Activated CD4-positive, alpha-beta T cell treated with anti-CD3 and anti-CD28 coated beads, Interleukin-2, amount 50 U/mL, for 48 hours (primary cell): ENCODE measurements at regions not wholly inside any gene's neighbourhood (a gene's known extent, or its start where the extent isn't known, plus 50 kb on each side); places are given as distances from the start of the nearest gene placed in this dataset.
"Not testable (repeated sequence)": the region's sequence is repeated elsewhere in the genome, so short reads cannot be mapped to it uniquely, and the experiment has no call there.

Experiments used
- DNase-seq, 2 experiments: peaks; one replicate each; pipeline ENCODE4 v3.0.0-alpha.2; 2020

DNA sequence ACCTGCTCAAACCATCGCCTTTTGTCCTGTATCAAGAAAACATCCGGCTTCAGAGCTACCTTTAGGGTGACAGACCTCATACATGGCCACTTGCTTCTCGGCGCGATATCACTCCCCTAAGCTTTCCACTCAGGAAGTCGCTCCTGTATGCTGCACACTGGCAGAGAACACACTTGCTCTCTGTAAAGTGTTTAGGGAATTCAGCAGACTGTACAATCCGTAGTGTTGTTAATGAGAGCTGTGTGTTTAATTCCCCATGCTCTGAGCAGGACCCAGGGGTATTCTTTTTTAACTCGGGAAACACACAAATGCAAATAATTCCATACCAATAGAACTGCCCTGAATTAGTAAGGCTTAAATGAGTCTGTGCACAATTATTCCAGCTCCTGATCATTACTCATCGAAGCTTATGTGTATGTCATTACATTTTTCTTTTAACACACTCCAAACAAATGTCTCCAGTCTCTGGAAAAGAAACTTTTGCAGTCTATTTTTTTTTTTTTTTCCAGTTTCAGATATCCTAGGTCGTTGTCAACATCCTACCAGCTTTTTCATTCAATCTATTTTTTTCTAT is 338.7 kb upstream of the ARID1B start:
- no peak for DNase-seq

DNA sequence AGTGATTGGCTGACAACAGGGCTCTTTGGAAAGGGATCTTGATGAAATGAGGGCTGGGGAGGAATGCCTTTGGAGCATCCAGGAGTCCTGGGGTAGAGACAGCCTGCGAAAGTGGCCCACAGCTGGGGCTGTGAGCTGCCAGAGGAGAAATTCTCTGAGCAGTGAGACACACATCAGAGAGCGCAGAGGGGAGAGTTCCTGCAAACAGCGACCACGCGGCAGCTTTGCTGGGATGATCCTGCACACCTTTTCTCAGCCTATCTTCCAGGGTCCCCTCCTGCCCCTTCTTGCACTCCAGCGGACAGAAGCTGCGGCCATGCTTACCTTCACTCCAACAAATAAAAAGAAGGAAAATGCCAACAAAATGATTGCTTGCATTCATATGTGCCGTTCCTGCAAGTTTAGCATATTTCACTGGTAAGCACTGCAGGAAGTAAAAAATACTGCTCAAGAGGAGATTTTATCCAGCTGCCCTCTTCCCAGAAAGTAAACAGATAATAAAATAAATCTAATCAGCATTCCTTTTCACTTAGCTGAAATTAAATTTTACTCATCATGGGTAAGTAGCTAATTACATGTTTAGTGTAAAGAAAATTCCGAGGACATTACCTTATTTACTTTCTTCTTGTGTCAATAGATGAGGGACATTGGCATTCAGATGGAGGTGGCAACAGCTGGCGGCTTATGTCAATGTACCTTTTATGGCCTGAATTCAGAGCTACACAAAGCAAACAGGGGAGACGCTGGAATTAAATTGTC is 339.9 kb upstream of the ARID1B start:
- DNase-seq: no peak

DNA sequence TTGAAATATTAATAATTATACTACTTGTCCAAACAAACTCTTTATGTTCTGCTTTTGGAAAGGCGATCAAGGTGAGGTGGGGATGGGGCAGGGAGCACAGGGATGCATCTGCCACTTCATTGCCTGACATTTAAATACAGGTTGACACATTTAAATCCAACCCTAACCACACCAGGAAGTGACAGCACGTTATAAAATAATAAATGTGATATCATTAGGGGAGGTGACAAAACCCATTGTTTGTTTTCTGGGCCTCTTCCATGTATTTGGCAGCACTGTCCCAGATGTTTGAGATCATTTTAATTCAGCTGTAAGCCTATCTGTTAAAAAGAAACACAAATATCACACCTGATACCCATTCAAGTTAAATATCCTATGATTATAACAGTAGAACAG is 342.4 kb upstream of the ARID1B start:
- no peak for DNase-seq

DNA sequence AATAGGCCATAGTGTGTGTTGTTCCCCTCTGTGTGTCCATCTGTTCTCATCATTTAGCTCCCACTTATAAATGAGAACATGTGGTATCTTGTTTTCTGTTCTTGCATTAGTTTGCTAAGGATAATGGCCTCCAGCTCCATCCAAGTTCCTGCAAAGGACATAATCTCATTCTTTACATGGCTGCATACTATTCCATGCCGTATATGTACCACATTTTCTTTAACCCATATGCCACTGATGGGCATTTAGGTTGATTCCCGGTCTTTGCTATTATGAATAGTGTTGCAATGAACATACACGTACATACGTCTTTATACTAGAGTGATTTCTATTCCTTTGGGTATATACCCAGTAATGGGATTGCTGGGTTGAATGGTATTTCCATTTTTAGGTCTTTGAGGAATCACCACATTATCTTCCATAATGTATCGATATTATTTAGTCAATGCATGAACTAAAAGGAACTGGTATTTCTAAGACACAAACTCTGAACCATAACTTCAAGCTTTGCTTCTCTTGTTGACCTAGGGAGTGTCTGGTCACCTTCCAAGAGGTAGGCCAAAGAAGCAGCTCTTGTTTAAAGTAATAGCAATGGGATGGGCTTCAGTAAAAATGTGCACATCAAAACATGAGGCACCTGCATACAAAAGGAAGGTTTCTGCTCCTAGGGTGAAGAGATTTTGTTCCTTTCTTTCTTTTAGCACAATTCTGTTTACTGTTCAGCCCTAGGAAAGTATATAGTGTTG is 343.0 kb upstream of the ARID1B start:
- no peak for DNase-seq

DNA sequence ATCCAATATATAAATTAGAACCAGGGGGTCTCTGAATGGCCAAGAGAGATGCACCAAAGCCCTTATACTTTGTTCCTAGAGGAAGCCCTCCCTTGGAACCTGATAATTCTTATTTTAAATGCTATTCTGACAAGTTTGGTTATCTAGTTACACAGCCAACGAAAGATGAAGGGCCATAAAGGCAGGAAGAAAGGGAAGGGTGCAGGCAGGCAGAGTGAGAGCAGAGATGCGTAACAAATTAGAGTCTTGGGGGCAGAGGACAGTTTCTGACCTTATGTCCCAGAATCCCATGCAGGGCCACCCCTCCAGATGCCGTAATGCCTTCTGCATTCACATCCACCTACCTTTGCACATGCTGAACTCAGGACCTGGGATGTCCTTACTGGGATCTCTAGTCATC is 344.6 kb upstream of the ARID1B start:
- DNase-seq: no peak

DNA sequence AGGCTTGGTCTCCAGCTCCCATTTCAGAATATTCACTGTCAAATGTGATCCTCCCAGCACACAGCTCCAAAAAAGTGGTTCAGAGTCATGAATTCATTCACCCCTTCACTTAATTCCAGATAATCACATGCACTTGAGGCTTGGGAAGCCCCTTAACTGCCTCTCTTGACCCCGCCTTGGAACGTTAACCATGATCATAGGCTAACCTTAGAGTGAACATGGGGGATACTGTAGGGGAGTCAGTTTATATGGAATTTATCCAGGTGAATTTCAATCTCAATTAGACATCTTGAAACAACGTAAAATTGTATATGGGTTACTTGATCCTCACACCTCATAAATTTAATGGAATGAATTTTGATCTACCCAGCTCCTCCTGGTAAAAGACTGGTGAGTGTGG is 346.8 kb upstream of the ARID1B start:
- DNase-seq: no peak

DNA sequence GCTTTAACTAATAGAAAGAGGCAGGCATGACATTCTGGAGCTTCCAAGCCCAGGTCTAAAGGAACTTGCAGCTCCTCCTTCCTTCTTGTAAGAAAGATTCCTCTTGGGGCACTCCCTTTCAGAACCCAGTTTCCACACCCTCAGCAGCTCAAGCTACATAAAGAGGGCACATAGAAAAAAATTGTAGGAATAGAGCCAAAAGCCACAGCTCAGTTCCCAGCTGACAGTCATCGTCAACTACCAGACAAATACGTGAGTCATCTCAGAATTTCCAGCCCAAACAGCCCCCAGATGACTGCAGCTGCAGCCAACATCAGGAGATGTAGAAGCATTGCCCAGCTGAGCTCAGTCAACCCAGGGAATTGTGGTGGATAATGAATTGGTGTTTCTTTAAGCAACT is 349.8 kb upstream of the ARID1B start:
- DNase-seq: no peak

DNA sequence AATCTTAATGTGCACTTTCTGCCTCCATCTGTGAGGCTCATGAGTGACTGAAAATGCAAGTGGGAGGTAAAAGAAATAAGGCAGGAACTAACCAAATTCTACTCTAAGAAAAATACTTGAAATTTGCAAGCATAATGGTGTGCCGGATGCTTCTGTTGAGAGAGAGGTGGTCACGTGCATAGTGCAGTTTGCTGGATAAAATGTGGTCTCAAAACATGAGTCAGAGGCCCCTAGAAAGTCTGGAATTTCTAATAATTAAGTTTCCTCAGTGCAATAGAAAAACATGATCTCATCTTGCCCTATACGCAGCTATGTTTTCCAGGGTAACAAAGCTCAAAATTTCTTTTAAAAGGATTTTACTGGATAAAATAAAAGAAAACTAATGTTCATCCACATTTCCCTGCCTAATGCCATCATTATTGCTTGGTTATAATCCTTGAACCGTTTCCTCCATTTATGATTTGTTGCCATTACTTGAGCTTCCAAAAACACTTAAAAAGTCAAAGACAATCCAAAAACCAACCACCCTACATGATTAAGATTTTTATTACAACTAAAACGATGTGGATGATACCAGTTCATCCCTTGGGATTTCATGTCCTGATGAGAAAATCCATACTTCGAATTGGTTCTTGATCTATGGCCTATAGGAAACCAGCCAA is 351.7 kb upstream of the ARID1B start:
- no peak for DNase-seq

DNA sequence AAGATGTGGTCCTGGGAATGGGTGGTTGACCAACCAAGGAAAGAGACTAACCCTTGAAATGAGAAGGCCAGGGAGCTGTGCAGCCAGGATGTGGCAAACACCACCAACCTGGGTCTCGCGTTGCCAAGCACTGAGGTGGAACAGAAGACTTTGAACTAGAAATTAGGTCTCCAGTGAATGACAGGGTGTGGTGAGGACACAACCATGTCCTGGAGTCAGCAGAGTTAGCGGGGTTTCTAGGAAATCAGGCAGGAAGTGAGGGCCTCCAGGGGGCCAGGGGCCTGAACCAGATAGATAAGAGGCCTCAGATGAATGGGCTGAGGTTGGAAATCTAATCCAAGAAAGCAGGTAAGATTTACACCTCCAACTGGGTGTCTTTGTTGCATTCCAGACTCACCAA is 353.3 kb upstream of the ARID1B start:
- DNase-seq: peak; percentile 7 to 21

DNA sequence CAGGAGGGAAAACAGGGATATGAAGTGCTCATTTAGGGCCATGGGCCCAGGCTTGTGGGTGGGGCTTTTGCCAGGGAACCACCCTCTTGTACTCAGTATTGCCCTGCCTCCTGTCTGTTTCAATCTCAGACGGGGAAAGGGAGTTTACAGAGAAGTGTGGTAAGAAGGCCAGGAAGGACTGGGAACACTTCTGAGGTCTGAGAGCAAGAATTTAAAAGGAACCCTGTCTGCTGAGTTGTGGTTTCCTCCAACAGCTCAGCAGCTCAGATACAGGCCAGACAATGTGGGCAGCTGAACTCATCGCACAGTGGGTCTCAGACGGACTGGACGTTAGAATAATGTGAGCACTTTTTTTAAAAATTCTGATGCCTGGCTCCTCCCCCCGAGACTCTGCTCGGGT is 354.1 kb upstream of the ARID1B start:
- DNase-seq: no peak

DNA sequence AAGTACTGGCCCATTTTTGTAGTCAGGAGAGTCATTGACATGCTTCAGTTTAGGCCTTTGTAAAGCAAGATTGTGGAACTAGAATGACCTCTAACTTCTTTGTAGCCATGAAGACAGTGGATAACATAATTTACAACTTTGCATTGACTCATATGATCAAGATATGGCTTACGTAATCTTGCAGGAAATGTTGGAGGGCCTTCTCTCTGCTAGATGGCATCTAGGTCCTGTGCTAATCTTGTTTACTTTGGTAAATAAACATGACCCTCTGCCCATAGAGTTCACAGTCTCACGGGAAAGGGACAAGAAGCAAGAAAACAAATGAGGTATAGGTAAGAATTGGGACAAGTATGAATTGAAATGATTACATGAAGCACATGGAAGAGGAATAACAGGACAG is 355.2 kb upstream of the ARID1B start:
- no peak for DNase-seq

DNA sequence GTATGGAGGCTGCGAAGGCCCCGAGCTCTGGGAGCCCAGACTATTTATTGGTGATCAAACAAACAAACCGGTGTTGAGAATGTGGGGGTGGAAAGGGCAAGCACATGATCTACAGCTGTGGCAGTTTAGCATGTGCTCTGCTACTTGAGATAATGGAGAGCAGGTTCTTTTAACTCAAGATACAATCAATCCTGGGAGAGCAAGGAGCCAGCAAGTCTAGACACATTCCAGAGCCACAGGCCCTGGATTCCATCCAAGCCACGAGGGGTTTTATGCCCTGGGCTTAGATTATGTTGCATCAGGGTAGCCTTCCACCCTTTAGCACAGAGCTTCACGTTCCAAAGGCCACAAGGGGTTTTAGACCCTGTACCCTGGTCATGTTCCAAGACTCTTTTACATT is 355.9 kb upstream of the ARID1B start:
- not testable (repeated sequence) for DNase-seq

DNA sequence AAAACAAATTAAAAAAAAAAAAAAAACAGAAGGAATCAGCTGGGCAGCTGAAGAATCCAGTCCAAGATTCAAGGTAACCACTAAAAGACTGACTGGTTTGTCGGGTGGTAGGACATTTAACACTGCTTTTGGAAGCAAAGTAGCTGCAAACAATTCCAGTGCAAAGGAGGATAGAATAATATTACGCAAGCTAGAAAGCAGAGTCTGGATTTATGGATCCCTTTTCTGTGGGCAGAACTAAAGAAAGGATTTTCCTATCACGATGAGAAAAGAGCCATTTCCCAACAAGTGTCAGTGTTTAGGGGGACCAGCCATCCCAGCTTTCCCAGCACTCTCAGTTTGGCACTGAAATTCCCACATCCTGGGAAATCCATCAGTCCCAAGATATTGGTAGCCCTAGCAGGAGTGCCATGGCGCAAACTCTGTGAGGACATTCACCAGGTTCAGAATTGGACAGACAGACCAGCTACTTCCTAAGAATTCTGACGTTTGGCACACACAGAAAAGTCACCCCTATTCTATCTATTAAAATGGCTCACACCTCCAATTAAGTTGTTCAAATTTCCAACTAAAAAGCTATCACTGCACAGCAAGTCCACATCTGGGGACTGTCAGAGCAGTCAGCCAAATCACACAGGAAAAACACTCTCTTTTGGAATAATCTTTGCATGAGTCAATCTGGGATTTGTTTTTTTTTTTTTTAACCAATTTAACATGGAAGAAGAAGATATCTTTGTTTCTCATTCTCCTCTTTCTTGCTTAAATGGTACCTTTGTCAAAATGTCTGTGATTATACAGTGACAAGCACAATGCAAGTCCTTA is 356.8 kb upstream of the ARID1B start:
- DNase-seq: no peak

DNA sequence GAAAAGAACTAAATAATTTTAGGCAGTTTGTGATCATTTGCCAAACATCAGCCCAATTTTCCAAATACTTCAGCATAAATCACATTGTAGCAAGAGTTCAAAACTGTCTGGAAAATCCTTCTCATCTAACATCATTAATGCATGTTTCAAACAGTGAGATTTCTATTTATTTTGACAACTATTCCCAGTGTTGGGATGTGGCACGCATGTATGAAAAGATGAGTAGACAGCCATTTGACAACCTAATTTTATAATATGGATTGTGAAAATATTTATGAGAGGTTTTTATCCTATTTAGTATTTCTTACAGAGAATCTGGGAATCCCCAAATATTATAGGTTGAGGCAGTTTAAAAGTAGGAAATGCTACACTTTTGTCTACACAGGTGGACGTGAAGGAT is 357.6 kb upstream of the ARID1B start:
- DNase-seq: no peak

DNA sequence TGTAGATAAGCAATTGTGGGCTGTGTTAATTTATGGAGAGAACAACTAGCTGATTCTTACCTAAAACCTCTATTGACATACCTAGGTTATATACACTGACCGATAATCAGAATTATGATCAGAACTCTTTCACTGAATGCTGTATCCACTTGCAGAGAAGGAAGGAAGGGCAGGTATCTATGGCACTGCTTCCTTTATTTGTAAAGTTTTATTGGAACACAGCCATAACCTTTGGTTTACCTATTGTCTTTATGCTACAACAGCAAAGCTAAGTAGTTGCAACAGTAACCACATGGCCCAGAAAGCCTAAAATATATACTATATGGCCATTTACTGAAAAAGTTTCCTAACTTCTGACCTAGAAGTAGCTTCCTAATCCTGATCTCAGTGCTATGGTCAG is 358.9 kb upstream of the ARID1B start:
- no peak for DNase-seq

DNA sequence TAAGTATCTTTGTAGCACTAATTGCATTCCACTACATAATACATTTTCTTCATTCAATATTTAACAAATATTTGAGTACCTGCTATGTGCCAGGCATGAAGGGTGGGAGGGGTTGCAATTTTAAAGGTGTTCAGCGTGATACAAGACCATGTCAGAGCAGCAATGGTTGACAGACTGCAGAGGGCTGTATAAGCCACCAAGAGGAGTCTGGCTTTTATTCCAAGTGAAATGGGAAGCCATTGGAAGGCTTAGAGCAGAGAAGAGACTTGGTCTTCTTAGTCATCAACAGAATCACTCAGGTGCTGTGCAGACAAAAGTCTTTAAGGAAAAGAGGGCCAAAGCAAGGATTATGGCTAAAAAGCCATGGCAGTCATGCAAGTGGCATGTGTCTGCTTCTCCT is 360.8 kb upstream of the ARID1B start:
- DNase-seq: no peak

DNA sequence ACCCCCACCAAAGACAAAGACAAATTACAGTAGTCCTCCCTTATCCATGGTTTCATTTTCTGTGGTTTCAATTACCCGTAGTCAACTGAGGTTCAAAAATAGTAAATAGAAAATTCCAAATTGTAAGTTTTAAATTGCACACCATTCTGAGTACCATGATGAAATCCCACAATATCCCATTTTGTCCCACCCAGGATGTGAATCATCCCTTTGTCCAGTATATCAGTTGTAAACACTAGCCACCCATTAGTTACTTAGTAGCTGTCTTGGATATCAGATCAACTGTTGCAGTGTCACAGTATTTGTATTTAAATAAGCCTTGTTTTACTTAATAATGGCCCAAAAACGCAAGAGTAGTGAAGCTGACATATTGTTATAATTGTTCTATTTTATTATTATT is 364.0 kb upstream of the ARID1B start:
- no peak for DNase-seq

DNA sequence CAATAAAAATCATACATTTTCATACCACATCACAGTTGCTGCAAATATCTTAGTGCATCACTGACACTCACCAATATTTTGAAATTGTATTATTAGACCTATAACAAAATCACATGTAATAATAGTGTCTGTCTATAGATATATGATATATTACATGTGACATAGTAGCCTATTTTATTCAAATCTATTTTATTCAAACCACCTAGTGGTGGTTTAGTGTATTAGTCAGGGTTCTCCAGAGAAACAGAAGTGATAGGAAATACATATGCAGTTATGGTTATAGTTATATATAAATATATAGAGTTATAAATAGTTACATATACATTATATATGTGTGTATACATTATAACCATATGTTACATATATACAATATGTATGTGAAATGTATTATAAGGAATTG is 366.5 kb upstream of the ARID1B start:
- no peak for DNase-seq

DNA sequence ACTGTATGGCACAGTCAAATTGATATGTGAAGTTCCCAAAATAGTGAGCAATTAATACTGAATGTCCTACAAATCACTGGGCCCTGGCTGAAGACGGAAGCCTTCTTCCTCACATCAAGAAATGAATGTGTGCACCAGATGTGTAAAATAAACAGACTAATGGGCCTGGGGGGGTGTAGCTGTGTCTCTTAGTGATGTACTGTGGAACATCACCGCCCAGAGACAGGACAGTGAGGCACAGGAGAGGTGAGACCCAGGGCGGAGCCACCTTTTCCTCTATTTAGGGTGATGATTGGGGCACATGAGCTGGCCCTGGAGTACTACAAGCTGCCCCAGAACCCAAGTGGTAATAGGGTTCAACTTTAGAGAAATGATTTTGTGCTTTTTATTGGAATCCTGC is 368.5 kb upstream of the ARID1B start:
- no peak for DNase-seq

DNA sequence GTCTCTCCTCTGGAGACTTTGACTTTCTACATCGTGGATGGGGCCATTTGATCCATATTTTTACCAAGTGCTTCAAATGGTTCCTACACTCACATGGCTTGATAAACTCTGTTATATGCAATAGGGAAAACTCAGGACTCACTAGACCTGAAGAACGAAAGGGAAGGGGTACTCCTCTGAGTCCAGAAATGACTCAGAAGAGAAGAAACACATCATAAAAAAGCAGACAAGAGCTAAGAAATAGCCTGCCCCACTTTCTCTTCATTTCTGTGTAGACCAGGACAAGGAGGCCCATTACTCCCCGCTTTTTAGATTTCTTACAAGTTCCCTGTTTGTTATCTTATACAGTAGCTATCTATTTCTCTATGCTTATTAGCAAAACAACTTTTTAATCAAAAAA is 369.8 kb upstream of the ARID1B start:
- no peak for DNase-seq

DNA sequence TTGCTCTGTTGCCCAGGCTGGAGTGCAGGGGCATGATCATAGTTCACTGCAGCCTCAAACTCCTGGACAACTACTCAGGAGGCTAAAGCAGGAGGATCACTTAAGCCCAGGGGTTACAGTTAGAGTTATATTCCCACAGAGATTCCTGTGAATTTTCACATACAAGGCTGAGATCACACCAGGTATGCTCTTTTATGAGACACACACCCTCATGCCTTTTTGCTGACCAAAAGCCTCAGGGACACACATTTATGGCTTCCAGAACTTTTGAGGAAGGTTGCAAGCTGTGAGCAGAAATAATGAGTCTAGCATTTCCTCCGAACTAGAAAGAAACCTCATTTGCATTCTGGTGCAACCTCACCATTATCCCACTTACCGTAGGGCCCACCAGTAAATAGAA is 370.5 kb upstream of the ARID1B start:
- DNase-seq: no peak

DNA sequence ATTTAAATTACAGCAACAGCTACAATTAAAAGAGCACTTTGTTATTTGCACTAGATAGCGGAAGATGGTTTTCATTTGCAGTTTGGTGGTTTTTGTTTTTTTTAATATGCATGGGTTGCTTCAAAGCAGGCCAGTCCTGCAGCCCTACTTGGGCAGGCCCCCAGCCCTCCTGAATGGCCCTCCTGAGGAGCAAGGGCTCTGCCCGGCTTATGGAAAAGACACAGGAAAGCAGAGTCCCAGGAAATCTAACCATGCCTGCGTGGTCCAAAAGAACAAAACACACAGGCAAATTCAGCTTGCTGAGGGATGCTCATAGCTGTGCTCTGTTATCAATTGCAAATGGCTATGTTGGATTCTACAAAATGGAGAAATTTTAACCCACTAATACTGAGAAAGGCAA is 371.1 kb upstream of the ARID1B start:
- DNase-seq: no peak

DNA sequence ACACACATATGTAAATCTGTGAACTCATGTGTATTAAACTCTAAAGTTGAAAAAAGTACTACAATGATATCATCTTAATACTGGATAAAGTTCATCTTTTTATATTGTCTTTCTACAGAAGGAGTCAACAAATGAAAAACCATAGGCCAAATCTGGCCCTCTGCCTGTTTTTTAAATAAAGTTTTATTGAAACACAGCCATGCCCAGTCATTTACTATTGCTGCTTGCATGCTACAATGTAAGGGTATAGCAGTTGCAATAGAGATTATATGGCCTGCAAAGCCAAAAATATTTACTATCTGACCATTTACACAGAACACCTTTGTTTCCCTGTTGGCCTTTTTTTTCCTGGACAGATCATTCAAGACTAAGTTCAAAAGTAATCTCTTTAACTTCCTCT is 374.6 kb upstream of the ARID1B start:
- DNase-seq: no peak
